HepG2 (cell line): ENCODE measurements at regions not wholly inside any gene's neighbourhood (a gene's known extent, or its start where the extent isn't known, plus 50 kb on each side); places are given as distances from the start of the nearest gene placed in this dataset.

Experiments
- ARNT2 ChIP-seq: sonication (generic); formaldehyde crosslinking; IDR thresholded peaks from 2 replicates; pipeline ENCODE4 v1.8.0; 2022; ENCODE audit warnings: mild to moderate bottlenecking, low read depth, missing genetic modification reagents, moderate library complexity
- CBX1 ChIP-seq: IDR thresholded peaks from one replicate; pipeline ENCODE4 v1.6.1; 2016; ENCODE audit warnings: antibody characterized with exemption, low read depth
- FOSL1 ChIP-seq: sonication (generic); formaldehyde crosslinking; IDR thresholded peaks from 2 replicates; pipeline ENCODE4 v1.9.0; 2021; ENCODE audit warnings: missing genetic modification reagents, borderline replicate concordance
- MXD4 ChIP-seq: IDR thresholded peaks from 2 replicates; pipeline ENCODE4 v1.6.1; 2016; ENCODE audit warnings: mild to moderate bottlenecking, missing biosample characterization, missing genetic modification reagents
- NCOA1 ChIP-seq: sonication (generic); formaldehyde crosslinking; IDR thresholded peaks from 2 replicates; pipeline ENCODE4 v1.9.0; 2021; ENCODE audit warnings: missing genetic modification reagents
- RNF219 ChIP-seq: sonication (generic); formaldehyde crosslinking; IDR thresholded peaks from 2 replicates; pipeline ENCODE4 v1.5.0; 2020; ENCODE audit warnings: mild to moderate bottlenecking, missing genetic modification reagents
- TFE3 ChIP-seq: IDR thresholded peaks from 2 replicates; pipeline ENCODE4 v1.6.1; 2016
- YEATS2 ChIP-seq: sonication (generic); formaldehyde crosslinking; IDR thresholded peaks from 2 replicates; pipeline ENCODE4 v1.4.0; 2020; ENCODE audit warnings: missing genetic modification reagents, borderline replicate concordance
- ZBTB40 ChIP-seq, 2 experiments: fragments of 450-650 bp in 1 of 2; sonication (generic) in 1 of 2; formaldehyde crosslinking in 1 of 2; IDR thresholded peaks; 2 replicates each; pipeline versions ENCODE4 v1.6.1 to v1.8.0; 2016 to 2022; ENCODE audit warnings: antibody characterized with exemption in 1 of 2, mild to moderate bottlenecking in 1 of 2, missing genetic modification reagents in 1 of 2
- ZFP62 ChIP-seq: sonication (generic); formaldehyde crosslinking; IDR thresholded peaks from 2 replicates; pipeline ENCODE4 v1.4.0; 2020; ENCODE audit warnings: missing genetic modification reagents
- ZFP91 ChIP-seq: sonication (generic); formaldehyde crosslinking; IDR thresholded peaks from 2 replicates; pipeline ENCODE4 v1.9.0; 2022; ENCODE audit warnings: missing genetic modification reagents, mild to moderate bottlenecking, borderline replicate concordance
- ZNF136 ChIP-seq: sonication (generic); formaldehyde crosslinking; IDR thresholded peaks from 2 replicates; pipeline ENCODE4 v1.8.1; 2022; ENCODE audit warnings: low read depth, mild to moderate bottlenecking, moderate library complexity, missing genetic modification reagents
- ZNF30 ChIP-seq: sonication (generic); formaldehyde crosslinking; IDR thresholded peaks from 2 replicates; pipeline ENCODE4 v1.5.0; 2020; ENCODE audit warnings: mild to moderate bottlenecking, missing genetic modification reagents
- ZNF333 ChIP-seq: sonication (generic); formaldehyde crosslinking; IDR thresholded peaks from 2 replicates; pipeline ENCODE4 v1.4.0; 2020; ENCODE audit warnings: mild to moderate bottlenecking, missing genetic modification reagents, borderline replicate concordance
- ZNF33B ChIP-seq: sonication (generic); formaldehyde crosslinking; IDR thresholded peaks from 2 replicates; pipeline ENCODE4 v1.5.1; 2020; ENCODE audit warnings: mild to moderate bottlenecking, missing genetic modification reagents

- TF ChIP-seq ZBTB40 (IDR thresholded peaks at IDR 0.05) (no peak), ZBTB40 (CRISPR knock-in tag; IDR thresholded peaks at IDR 0.05) (peak; percentile 39; the same call in 1 of the 2 replicates), ZFP91 (CRISPR knock-in tag) (0 out of 2 replicates have a peak, but pooled peaks have one; percentile 61), MXD4 (CRISPR knock-in tag) (no peak; the same call in 1 of the 2 replicates), ZNF30 (CRISPR knock-in tag) (no peak), ZNF333 (no peak), ZNF33B (CRISPR knock-in tag) (0 out of 2 replicates have a peak, but pooled peaks have one; percentile 47), CBX1 (no peak), NCOA1 (CRISPR knock-in tag) (no peak), ARNT2 (CRISPR knock-in tag) (no peak), FOSL1 (CRISPR knock-in tag) (peak; percentile 100), YEATS2 (CRISPR knock-in tag) (no peak), ZFP62 (no peak), RNF219 (CRISPR knock-in tag) (no peak), TFE3 (CRISPR knock-in tag) (peak; percentile 92), ZNF136 (CRISPR knock-in tag) (peak; percentile 42; the same call in 1 of the 2 replicates)
These were observed 508.3 kb upstream of the PKN2 start (continued) for GRCh38 chr1:88175631-88176226.
